ACC112 (cell line): ENCODE measurements at regions not wholly inside any gene's neighbourhood (a gene's known extent, or its start where the extent isn't known, plus 50 kb on each side); places are given as distances from the start of the nearest gene placed in this dataset.

Experiments
- H2AFZ ChIP-seq: fragments of 200-600 bp; sonication (generic); one replicate; pipeline ENCODE4 v1.6.0; 2017; ENCODE audit warnings: antibody characterized with exemption, low read length; ENCODE audit not compliant: unreplicated experiment
- H3K27ac ChIP-seq: fragments of 200-600 bp; sonication (generic); 2 replicates; pipeline ENCODE4 v1.5.1; 2014; ENCODE audit warnings: low read depth, mild to moderate bottlenecking, antibody characterized with exemption, low read length, moderate library complexity
- H3K27me3 ChIP-seq: fragments of 200-600 bp; sonication (generic); 2 replicates; pipeline ENCODE4 v1.6.1; 2014; ENCODE audit warnings: mild to moderate bottlenecking, antibody characterized with exemption, low read length, moderate library complexity, mixed read lengths; ENCODE audit not compliant: insufficient read depth
- H3K36me3 ChIP-seq: fragments of 200-600 bp; sonication (generic); 2 replicates; pipeline ENCODE4 v1.6.1; 2016; ENCODE audit warnings: mild to moderate bottlenecking, antibody characterized with exemption, low read length, moderate library complexity, mixed read lengths; ENCODE audit not compliant: insufficient read depth
- H3K4me1 ChIP-seq: fragments of 200-600 bp; sonication (generic); one replicate; pipeline ENCODE4 v1.6.1; 2016; ENCODE audit warnings: low read length, mixed read lengths; ENCODE audit not compliant: insufficient read depth, unreplicated experiment, control insufficient read depth
- H3K4me3 ChIP-seq: fragments of 200-600 bp; sonication (generic); 2 replicates; pipeline ENCODE4 v1.5.1; 2014; ENCODE audit warnings: mild to moderate bottlenecking, low read depth, low read length
- H3K79me2 ChIP-seq: fragments of 200-600 bp; sonication (generic); one replicate; pipeline ENCODE4 v1.6.0; 2016; ENCODE audit warnings: low read length; ENCODE audit not compliant: control insufficient read depth, unreplicated experiment, insufficient read depth

GRCh38 chr6:41419385-41419784 lies 84.0 kb downstream of the NCR2 start:
- Histone ChIP-seq H3K4me3 (no peak overlapping the region), H3K36me3 (no peaks in the 10 kb centered on the region), H2AFZ (no peak overlapping the region), H3K79me2 (no peaks in the 10 kb centered on the region), H3K27ac (no peak overlapping the region), H3K27me3 (peaks cover 91% of the 10 kb centered on the region), H3K4me1 (no peaks in the 10 kb centered on the region)

GRCh38 chr6:41420186-41420585 lies 84.8 kb downstream of the NCR2 start:
- no peaks in the 10 kb centered on the region for H3K36me3 ChIP-seq
- peaks cover 85% of the 10 kb centered on the region for H3K27me3 ChIP-seq
- H3K4me3 ChIP-seq = no peak overlapping the region
- no peak overlapping the region for H2AFZ ChIP-seq
- no peaks in the 10 kb centered on the region for H3K79me2 ChIP-seq
- no peak overlapping the region for H3K27ac ChIP-seq
- H3K4me1 ChIP-seq = no peaks in the 10 kb centered on the region

GRCh38 chr6:41422161-41422560 lies 86.8 kb downstream of the NCR2 start:
- no peaks in the 10 kb centered on the region for H3K36me3 ChIP-seq
- H3K79me2 ChIP-seq = no peaks in the 10 kb centered on the region
- no peak overlapping the region for H3K4me3 ChIP-seq
- no peak overlapping the region for H2AFZ ChIP-seq
- no peak overlapping the region for H3K27ac ChIP-seq
- peaks cover 85% of the 10 kb centered on the region for H3K27me3 ChIP-seq
- no peaks in the 10 kb centered on the region for H3K4me1 ChIP-seq

GRCh38 chr6:41423002-41423401 lies 87.6 kb downstream of the NCR2 start:
- Histone ChIP-seq H3K4me1 (peaks cover 3% of the 10 kb centered on the region), H3K36me3 (no peaks in the 10 kb centered on the region), H3K27me3 (peaks cover 85% of the 10 kb centered on the region), H3K79me2 (no peaks in the 10 kb centered on the region), H3K27ac (no peak overlapping the region), H3K4me3 (no peak overlapping the region), H2AFZ (no peak overlapping the region)

- Histone ChIP-seq H3K79me2 (no peaks in the 10 kb centered on the region), H3K27ac (no peak overlapping the region), H2AFZ (no peak overlapping the region), H3K27me3 (peaks cover 77% of the 10 kb centered on the region), H3K4me1 (peaks cover 14% of the 10 kb centered on the region), H3K36me3 (no peaks in the 10 kb centered on the region), H3K4me3 (no peak overlapping the region)
Observed at GRCh38 chr6:41424370-41425058, 89.1 kb downstream of the NCR2 start.

- Histone ChIP-seq H3K27ac (no peak overlapping the region), H3K4me1 (peaks cover 24% of the 10 kb centered on the region), H2AFZ (no peak overlapping the region), H3K4me3 (no peak overlapping the region), H3K79me2 (no peaks in the 10 kb centered on the region), H3K36me3 (no peaks in the 10 kb centered on the region), H3K27me3 (peaks cover 72% of the 10 kb centered on the region)
Observed at GRCh38 chr6:41425511-41425910, 90.1 kb downstream of the NCR2 start.

GRCh38 chr6:41426438-41426851 lies 91.0 kb downstream of the NCR2 start:
- no peaks in the 10 kb centered on the region for H3K79me2 ChIP-seq
- H3K4me1 ChIP-seq = peaks cover 31% of the 10 kb centered on the region
- no peaks in the 10 kb centered on the region for H3K36me3 ChIP-seq
- peaks cover 65% of the 10 kb centered on the region for H3K27me3 ChIP-seq
- no peak overlapping the region for H2AFZ ChIP-seq
- H3K4me3 ChIP-seq = no peak overlapping the region
- no peak overlapping the region for H3K27ac ChIP-seq

- H3K36me3 ChIP-seq = no peaks in the 10 kb centered on the region
- no peaks in the 10 kb centered on the region for H3K79me2 ChIP-seq
- H2AFZ ChIP-seq = no peak overlapping the region
- H3K4me3 ChIP-seq = no peak overlapping the region
- no peak overlapping the region for H3K27ac ChIP-seq
- H3K27me3 ChIP-seq = peaks cover 58% of the 10 kb centered on the region
- H3K4me1 ChIP-seq = peaks cover 31% of the 10 kb centered on the region
Observed at GRCh38 chr6:41426888-41427641, 91.7 kb downstream of the NCR2 start.

GRCh38 chr6:41427642-41428335 lies 92.4 kb downstream of the NCR2 start:
- Histone ChIP-seq H3K4me3 (peak overlapping the region; percentile 62), H3K27me3 (peaks cover 54% of the 10 kb centered on the region), H2AFZ (peak overlapping the region; percentile 23), H3K36me3 (no peaks in the 10 kb centered on the region), H3K4me1 (peaks cover 31% of the 10 kb centered on the region), H3K79me2 (no peaks in the 10 kb centered on the region), H3K27ac (no peak overlapping the region)

- peaks cover 48% of the 10 kb centered on the region for H3K27me3 ChIP-seq
- H3K4me3 ChIP-seq = peak overlapping the region; percentile 62
- H3K4me1 ChIP-seq = peaks cover 31% of the 10 kb centered on the region
- no peaks in the 10 kb centered on the region for H3K79me2 ChIP-seq
- no peak overlapping the region for H2AFZ ChIP-seq
- H3K27ac ChIP-seq = no peak overlapping the region
- H3K36me3 ChIP-seq = no peaks in the 10 kb centered on the region
Observed at GRCh38 chr6:41428336-41428995, 93.1 kb downstream of the NCR2 start.
